ENCODE measurements at regions not wholly inside any gene's neighbourhood (a gene's known extent, or its start where the extent isn't known, plus 50 kb on each side); places are given as distances from the start of the nearest gene placed in this dataset.

- Histone ChIP-seq H3K36me3 (ENCODE audit: insufficient read depth) (no peaks in the 10 kb centered on the region), H3K4me1 (ENCODE audit: low read depth, poor library complexity, severe bottlenecking) (no peaks in the 10 kb centered on the region), H2AFZ (ENCODE audit: low read depth) (no peak overlapping the region), H3K27ac (no peak overlapping the region), H3K79me2 (ENCODE audit: insufficient read depth, low read depth) (no peaks in the 10 kb centered on the region), H3K27me3 (ENCODE audit: insufficient read depth, low read depth) (no peaks in the 10 kb centered on the region), H3K9ac (no peak overlapping the region), H3K4me2 (no peak overlapping the region), H3K4me3 (IDR thresholded peaks at IDR 0.05; ENCODE audit: insufficient read depth, low read depth, low read length) (no peak overlapping the region), H4K20me1 (ENCODE audit: insufficient read depth) (no peaks in the 10 kb centered on the region)
- TF ChIP-seq, protein P1, sequence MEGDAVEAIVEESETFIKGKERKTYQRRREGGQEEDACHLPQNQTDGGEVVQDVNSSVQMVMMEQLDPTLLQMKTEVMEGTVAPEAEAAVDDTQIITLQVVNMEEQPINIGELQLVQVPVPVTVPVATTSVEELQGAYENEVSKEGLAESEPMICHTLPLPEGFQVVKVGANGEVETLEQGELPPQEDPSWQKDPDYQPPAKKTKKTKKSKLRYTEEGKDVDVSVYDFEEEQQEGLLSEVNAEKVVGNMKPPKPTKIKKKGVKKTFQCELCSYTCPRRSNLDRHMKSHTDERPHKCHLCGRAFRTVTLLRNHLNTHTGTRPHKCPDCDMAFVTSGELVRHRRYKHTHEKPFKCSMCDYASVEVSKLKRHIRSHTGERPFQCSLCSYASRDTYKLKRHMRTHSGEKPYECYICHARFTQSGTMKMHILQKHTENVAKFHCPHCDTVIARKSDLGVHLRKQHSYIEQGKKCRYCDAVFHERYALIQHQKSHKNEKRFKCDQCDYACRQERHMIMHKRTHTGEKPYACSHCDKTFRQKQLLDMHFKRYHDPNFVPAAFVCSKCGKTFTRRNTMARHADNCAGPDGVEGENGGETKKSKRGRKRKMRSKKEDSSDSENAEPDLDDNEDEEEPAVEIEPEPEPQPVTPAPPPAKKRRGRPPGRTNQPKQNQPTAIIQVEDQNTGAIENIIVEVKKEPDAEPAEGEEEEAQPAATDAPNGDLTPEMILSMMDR (conservative IDR thresholded peaks at IDR 0.05; ENCODE audit: low read depth, low read length) = no peak
These were observed 516.2 kb upstream of the ATXN8OS start for GRCh38 chr13:69591437-69591836.

GRCh38 chr13:69589531-69590235 is 517.9 kb upstream of the ATXN8OS start:
- Histone ChIP-seq H3K4me1 (ENCODE audit: low read depth, poor library complexity, severe bottlenecking) (no peaks in the 10 kb centered on the region), H3K4me2 (no peak overlapping the region), H3K79me2 (ENCODE audit: insufficient read depth, low read depth) (no peaks in the 10 kb centered on the region), H3K27me3 (ENCODE audit: insufficient read depth, low read depth) (no peaks in the 10 kb centered on the region), H3K4me3 (IDR thresholded peaks at IDR 0.05; ENCODE audit: insufficient read depth, low read depth, low read length) (no peak overlapping the region), H3K36me3 (ENCODE audit: insufficient read depth) (no peaks in the 10 kb centered on the region), H4K20me1 (ENCODE audit: insufficient read depth) (no peaks in the 10 kb centered on the region), H3K9ac (no peak overlapping the region), H2AFZ (ENCODE audit: low read depth) (no peak overlapping the region), H3K27ac (no peak overlapping the region)
- TF ChIP-seq, protein P1 (conservative IDR thresholded peaks at IDR 0.05; ENCODE audit: low read depth, low read length) = no peak

GRCh38 chr13:69585656-69586055 is 522.0 kb upstream of the ATXN8OS start:
- H3K4me1 ChIP-seq (ENCODE audit: low read depth, poor library complexity, severe bottlenecking) = no peaks in the 10 kb centered on the region
- H2AFZ ChIP-seq (ENCODE audit: low read depth) = no peak overlapping the region
- no peak overlapping the region for H3K9ac ChIP-seq
- H3K36me3 ChIP-seq (ENCODE audit: insufficient read depth) = no peaks in the 10 kb centered on the region
- H3K27ac ChIP-seq = no peak overlapping the region
- no peak overlapping the region for H3K4me3 ChIP-seq (IDR thresholded peaks at IDR 0.05; ENCODE audit: insufficient read depth, low read depth, low read length)
- H3K79me2 ChIP-seq (ENCODE audit: insufficient read depth, low read depth) = no peaks in the 10 kb centered on the region
- no peak overlapping the region for H3K4me2 ChIP-seq
- TF ChIP-seq, protein P1 (conservative IDR thresholded peaks at IDR 0.05; ENCODE audit: low read depth, low read length) = no peak
- H3K27me3 ChIP-seq (ENCODE audit: insufficient read depth, low read depth) = no peaks in the 10 kb centered on the region
- no peaks in the 10 kb centered on the region for H4K20me1 ChIP-seq (ENCODE audit: insufficient read depth)

GRCh38 chr13:69580255-69580654 is 527.4 kb upstream of the ATXN8OS start:
- Histone ChIP-seq H3K27me3 (ENCODE audit: insufficient read depth, low read depth) (no peaks in the 10 kb centered on the region), H3K27ac (no peak overlapping the region), H3K9ac (no peak overlapping the region), H4K20me1 (ENCODE audit: insufficient read depth) (no peaks in the 10 kb centered on the region), H3K4me1 (ENCODE audit: low read depth, poor library complexity, severe bottlenecking) (no peaks in the 10 kb centered on the region), H2AFZ (ENCODE audit: low read depth) (no peak overlapping the region), H3K4me3 (IDR thresholded peaks at IDR 0.05; ENCODE audit: insufficient read depth, low read depth, low read length) (no peak overlapping the region), H3K36me3 (ENCODE audit: insufficient read depth) (no peaks in the 10 kb centered on the region), H3K4me2 (no peak overlapping the region), H3K79me2 (ENCODE audit: insufficient read depth, low read depth) (no peaks in the 10 kb centered on the region)
- TF ChIP-seq, protein P1 (conservative IDR thresholded peaks at IDR 0.05; ENCODE audit: low read depth, low read length) = no peak
